Heart right ventricle (tissue), 16 donors: ENCODE measurements at regions not wholly inside any gene's neighbourhood (a gene's known extent, or its start where the extent isn't known, plus 50 kb on each side); places are given as distances from the start of the nearest gene placed in this dataset.
"Not testable (repeated sequence)": the region's sequence is repeated elsewhere in the genome, so short reads cannot be mapped to it uniquely, and the experiment has no call there.

Source experiments
- ATAC-seq, 8 donors: fragments of 200-7000 bp; cut with Tn5 transposase; one replicate each; pipeline ENCODE4 v1.9.1; 2020; ENCODE audit warnings: mild to moderate bottlenecking in 8 of 8, moderate library complexity in 8 of 8, moderate number of reproducible peaks in 1 of 8
- DNase-seq, 2 donors: peaks; one replicate each; pipeline ENCODE4 v3.0.0-alpha.2; 2020
- H3K27ac ChIP-seq, 10 donors: fragments of 200-600 bp; sonication (generic) in 2 of 10; one replicate each; pipeline versions ENCODE4 v1.5.0 to v1.8.0; 2020 to 2022; ENCODE audit warnings: mild to moderate bottlenecking in 3 of 10
- H3K27me3 ChIP-seq, 7 donors: fragments of 200-600 bp; one replicate each; pipeline ENCODE4 v1.8.0; 2021 to 2022; ENCODE audit warnings: mild to moderate bottlenecking in 2 of 7
- H3K36me3 ChIP-seq, 9 donors: fragments of 200-600 bp; sonication (generic) in 1 of 9; one replicate each; pipeline versions ENCODE4 v1.5.0 to v1.8.0; 2020 to 2022; ENCODE audit warnings: mild to moderate bottlenecking in 2 of 9
- H3K4me1 ChIP-seq, 9 donors: fragments of 200-600 bp; sonication (generic) in 1 of 9; one replicate each; pipeline versions ENCODE4 v1.5.0 to v1.8.0; 2020 to 2022; ENCODE audit warnings: mild to moderate bottlenecking in 4 of 9
- H3K4me3 ChIP-seq, 10 donors: fragments of 200-600 bp; sonication (generic) in 2 of 10; one replicate each; pipeline versions ENCODE4 v1.5.0 to v1.8.0; 2020 to 2022; ENCODE audit warnings: mild to moderate bottlenecking in 7 of 10, moderate library complexity in 2 of 10
- H3K9me3 ChIP-seq, 11 donors: fragments of 200-600 bp in 10 of 11; sonication (generic) in 2 of 11; one replicate each; pipeline versions ENCODE4 v1.5.0 to v1.8.0; 2013 to 2022; ENCODE audit warnings: mild to moderate bottlenecking in 2 of 11, control low read depth in 1 of 11, moderate library complexity in 1 of 11
- CTCF ChIP-seq, 9 donors: fragments of 200-600 bp; sonication (generic) in 2 of 9; IDR thresholded peaks; one replicate each; pipeline versions ENCODE4 v1.5.0 to v1.8.0; 2021 to 2022; ENCODE audit warnings: antibody characterized with exemption in 9 of 9, mild to moderate bottlenecking in 5 of 9, moderate library complexity in 1 of 9
- WGBS, 2 donors: extraction: QIAGEN DNeasy Blood & Tissue Kit; methylation state at CpG; one replicate each; pipeline ENCODE4 v1.1.7; 2013; ENCODE audit warnings: inconsistent platforms in 1 of 2; 5-methylcytosine and 5-hydroxymethylcytosine counted together
- intact Hi-C, 10 donors: fragments of 100-400 bp; cut with DNase I; formaldehyde crosslinking; loops; one replicate each; pipeline versions ENCODE4 v1.11.1 to v1.14.2; 2022
- donor health status: Arrhythmogenic right ventricular cardiomyopathy.
- donor health status: ischemic (EF 13 %, LVEDD 7.1; RV severe dilation, severe dysfunction).
- donor health status: healthy with polysubstance abuse.
- donor health status: DM: no; HTN: yes; CAD: no.
- donor health status: DM: no; HTN: no; CAD: no.
- donor health status: ischemic (EF 25% LVEDD 6.9; RV normal size, moderate dysfunction).
- donor health status: ischemic (EF 25% LVEDD 5.7; RV mildly dilated, moderate dysfunction).
- donor health status: healthy.
- donor health status: DM: yes; HTN: yes; CAD: no.
- donor health status: Ischemic cardiomyopathy.
- donor health status: ischemic (EF 35%, LVEDD 5.7; RV mildly dilated, moderate dysfunction).
- donor health status: nonischemic (EF 11% LVEDD 7.7; RV severe dilation, severe dysfunction).
- donor health status: DM: yes; HTN: yes; CAD: no.
- donor health status: PGD.
- donor health status: ischemic (EF 29% LVEDD 5.4; RV normal size, mild dysfunction).
- donor health status: nonischemic (EF 23%, LVEDD 6.1; RV moderate dilation, normal function).

- Histone ChIP-seq H3K27ac (no peak overlapping the region), H3K9me3 (no peaks in the 10 kb centered on the region), H3K36me3 (no peaks in the 10 kb centered on the region), H3K4me1 (peaks cover 4 to 27% (median 19%) of the 10 kb centered on the region in 9 donors), H3K4me3 (no peak overlapping the region), H3K27me3 (no peaks in the 10 kb centered on the region)
- no peak for TF ChIP-seq CTCF (IDR thresholded peaks at IDR 0.05)
- 88 to 93% methylated on average over 4 of the region's 4 CpGs for WGBS, 2 donors
- ATAC-seq (no peak), DNase-seq (no peak)
- intact Hi-C loops = loop anchor here in 5 of 10 donors (5.0 to 10.0 kb wide), 5 partner anchors 89 to 509 kb away; no protein-coding TSS in a partner anchor
Measured at GRCh38 chr2:12923907-12924610, 207.3 kb downstream of the TRIB2 start.

GRCh38 chr2:12926641-12927040, 209.9 kb downstream of the TRIB2 start:
- not testable (repeated sequence) for H3K9me3 ChIP-seq, DNase-seq, H3K27ac ChIP-seq, ATAC-seq, H3K4me3 ChIP-seq, H3K36me3 ChIP-seq, H3K27me3 ChIP-seq
- intact Hi-C loops = loop anchor here in 4 of 10 donors (10.0 kb wide), 4 partner anchors 92 to 512 kb away; no protein-coding TSS in a partner anchor
- 97 to 98% methylated on average over 33 to 37 of the region's 37 CpGs for WGBS, 2 donors
- H3K4me1 ChIP-seq = peaks cover 6 to 34% (median 30%) of the 10 kb centered on the region in 9 donors

- DNase-seq (no peak), ATAC-seq (peak in 1 of 8 donors; percentile 11)
- H3K27ac ChIP-seq = peak overlapping the region in 6 of 10 donors; percentile 4 to 61 (median 40)
- H3K36me3 ChIP-seq = no peaks in the 10 kb centered on the region
- no peaks in the 10 kb centered on the region for H3K9me3 ChIP-seq
- WGBS, 2 donors = 54 to 69% methylated on average over 5 of the region's 5 CpGs
- intact Hi-C loops = loop anchor here in 4 of 10 donors (10.0 kb wide), 4 partner anchors 93 to 513 kb away; no protein-coding TSS in a partner anchor
- H3K4me1 ChIP-seq = peaks cover 7 to 44% (median 39%) of the 10 kb centered on the region in 9 donors
- no peak for TF ChIP-seq CTCF (IDR thresholded peaks at IDR 0.05)
- H3K4me3 ChIP-seq = no peak overlapping the region
- no peaks in the 10 kb centered on the region for H3K27me3 ChIP-seq
Measured at GRCh38 chr2:12928197-12928774, 211.6 kb downstream of the TRIB2 start.

- TF ChIP-seq CTCF (IDR thresholded peaks at IDR 0.05) = no peak
- DNase-seq (no peak), ATAC-seq (peak in 6 of 8 donors; percentile 18 to 63 (median 48))
- H3K4me3 ChIP-seq = no peak overlapping the region
- no peaks in the 10 kb centered on the region for H3K27me3 ChIP-seq
- intact Hi-C loops = loop anchor here in 4 of 10 donors (10.0 kb wide), 4 partner anchors 94 to 514 kb away; no protein-coding TSS in a partner anchor
- no peaks in the 10 kb centered on the region for H3K36me3 ChIP-seq
- WGBS, 2 donors = 29% methylated on average over 4 of the region's 4 CpGs
- peak overlapping the region in 7 of 10 donors; percentile 4 to 61 (median 37) for H3K27ac ChIP-seq
- no peaks in the 10 kb centered on the region for H3K9me3 ChIP-seq
- peaks cover 7 to 44% (median 39%) of the 10 kb centered on the region in 9 donors for H3K4me1 ChIP-seq
Measured at GRCh38 chr2:12928775-12929401, 212.2 kb downstream of the TRIB2 start.
